ENCODE measurements at regions not wholly inside any gene's neighbourhood (a gene's known extent, or its start where the extent isn't known, plus 50 kb on each side); places are given as distances from the start of the nearest gene placed in this dataset.

GRCh38 chr13:21905486-21905885 is 234.6 kb downstream of the FGF9 start:
- CTCF ChIA-PET (ENCODE audit: partially characterized antibody) = interaction anchor here (1.3 kb wide), 1 partner anchor 13 kb away, joined by 3 read pairs; no protein-coding TSS in a partner anchor
- Histone ChIP-seq H4K91ac (replicated peaks; ENCODE audit: insufficient read length, low read length) (no peak overlapping the region), H3K23me2 (ENCODE audit: low read depth, low read length) (no peaks in the 10 kb centered on the region; the same call in 1 of the 2 replicates), H3K36me3 (ENCODE audit: control insufficient read depth in 2 of 4, insufficient read depth in 4 of 4, low read length in 3 of 4) (no peaks in the 10 kb centered on the region), H4K5ac (ENCODE audit: insufficient read length, low read depth, low read length) (no peak overlapping the region), H3K14ac (ENCODE audit: insufficient read length) (no peak overlapping the region), H4K8ac (ENCODE audit: extremely low read depth, insufficient read depth, low read length) (no peak overlapping the region; the same call in 1 of the 2 replicates), H2AFZ (ENCODE audit: low read length) (no peak overlapping the region), H3K4me2 (ENCODE audit: insufficient read depth in 1 of 2, low read depth in 2 of 2, low read length in 2 of 2) (no peak overlapping the region), H2AK5ac (ENCODE audit: low read depth, low read length) (no peak overlapping the region), H3K27me3 (replicated peaks in 1 of 4; ENCODE audit: control insufficient read depth in 3 of 4, extremely low read depth in 1 of 4, insufficient read depth in 3 of 4, low read length in 3 of 4) (no peaks in the 10 kb centered on the region), H3K27ac (ENCODE audit: low read depth, low read length) (no peak overlapping the region), H3K23ac (ENCODE audit: insufficient read length) (no peak overlapping the region), H2BK120ac (replicated peaks; ENCODE audit: low read depth, low read length) (no peak overlapping the region), H2BK12ac (ENCODE audit: low read depth, low read length) (no peak overlapping the region), H3K9ac (replicated peaks in 1 of 4; ENCODE audit: extremely low read depth in 1 of 4, low read depth in 3 of 4, low read length in 3 of 4) (no peak overlapping the region), H3K79me2 (ENCODE audit: control insufficient read depth in 1 of 2, insufficient read depth in 2 of 2, low read length in 2 of 2) (no peaks in the 10 kb centered on the region), H3K9me3 (ENCODE audit: insufficient read depth in 2 of 2, low read depth in 1 of 2, low read length in 1 of 2) (no peaks in the 10 kb centered on the region), H3K18ac (ENCODE audit: extremely low read depth, low read length) (no peak overlapping the region), H2BK5ac (ENCODE audit: low read depth, low read length) (no peak overlapping the region), H2BK15ac (ENCODE audit: low read length) (no peak overlapping the region), H2BK20ac (ENCODE audit: low read length) (no peak overlapping the region), H3K79me1 (ENCODE audit: low read depth, low read length) (no peaks in the 10 kb centered on the region), H4K20me1 (replicated peaks in 1 of 2; ENCODE audit: control insufficient read depth in 1 of 2, insufficient read depth in 2 of 2, low read length in 2 of 2) (no peaks in the 10 kb centered on the region), H3K56ac (replicated peaks; ENCODE audit: insufficient read length, low read depth, low read length) (no peak overlapping the region), H3K4ac (replicated peaks; ENCODE audit: insufficient read length, low read depth, low read length) (no peak overlapping the region), H3K4me1 (replicated peaks in 1 of 4; ENCODE audit: control insufficient read depth in 3 of 4, insufficient read depth in 4 of 4, low read length in 3 of 4) (no peaks in the 10 kb centered on the region), H3K4me3 (ENCODE audit: extremely low read depth in 1 of 4, insufficient read depth in 2 of 4, low read depth in 3 of 4, low read length in 4 of 4) (no peak overlapping the region)
- FAIRE-seq (no peak), DNase-seq (ENCODE audit: low read depth in 1 of 2, low spot score in 2 of 2) (no peak)
- POLR2A ChIA-PET (ENCODE audit: partially characterized antibody) = no interaction called here
- WGBS, 2 experiments (ENCODE audit: extremely low coverage in 1 of 2, insufficient coverage in 1 of 2, insufficient read length in 1 of 2, insufficient replicate concordance in 2 of 2, low coverage in 1 of 2, low lambda C conversion rate in 2 of 2, missing lambda C conversion rate in 1 of 2) = 88% methylated on average over 5 of the region's 5 CpGs; no CpG with 5 or more reads in 1 of the 2 experiments
- TF ChIP-seq CHD7 (IDR thresholded peaks at IDR 0.05; ENCODE audit: insufficient replicate concordance, low read length) = no peak
